ENCODE measurements at regions not wholly inside any gene's neighbourhood (a gene's known extent, or its start where the extent isn't known, plus 50 kb on each side); places are given as distances from the start of the nearest gene placed in this dataset.

DNA sequence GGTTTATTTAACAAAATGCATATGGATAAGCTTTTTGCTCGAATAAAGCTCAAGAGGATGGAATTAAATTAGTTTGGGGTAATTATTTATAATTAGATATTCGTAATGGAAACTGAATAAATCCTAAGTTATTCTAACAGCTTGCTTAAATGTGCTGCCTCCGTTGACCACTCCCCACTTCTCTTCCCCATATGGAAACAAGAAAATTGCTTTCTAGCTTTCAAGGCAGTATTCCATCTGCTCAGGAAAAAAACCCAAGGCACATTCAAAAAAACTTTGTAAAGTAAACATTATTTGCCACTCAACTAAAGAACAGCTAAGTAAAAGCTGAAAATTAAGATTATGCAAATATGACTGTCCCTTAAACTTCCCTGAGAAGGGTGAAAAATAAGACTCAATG lies 369.2 kb downstream of the HAO1 start:
- no peak overlapping the region for H3K27ac ChIP-seq (ENCODE audit: low read depth in 1 of 2, low read length in 2 of 2)
- H3K4me3 ChIP-seq (ENCODE audit: low read depth in 1 of 3, low read length in 3 of 3): no peak overlapping the region
- no peaks in the 10 kb centered on the region for H3K27me3 ChIP-seq (ENCODE audit: control insufficient read depth in 4 of 4, insufficient read depth in 4 of 4, low read length in 3 of 4)
- H3K9ac ChIP-seq (ENCODE audit: low read depth in 1 of 2, low read length in 2 of 2): no peak overlapping the region
- TF ChIP-seq HNF4A (conservative IDR thresholded peaks at IDR 0.05) (no peak), RXRA (IDR thresholded peaks at IDR 0.05) (no peak), RAD21 (IDR thresholded peaks at IDR 0.05) (no peak), JUND (IDR thresholded peaks at IDR 0.05) (no peak), HNF4G (IDR thresholded peaks at IDR 0.05) (no peak), FOXA2 (IDR thresholded peaks at IDR 0.05) (no peak)
- H3K36me3 ChIP-seq (ENCODE audit: control insufficient read depth in 4 of 4, insufficient read depth in 3 of 4, low read depth in 1 of 4, low read length in 3 of 4): no peaks in the 10 kb centered on the region
- H3K9me3 ChIP-seq (ENCODE audit: control insufficient read depth in 4 of 4, low read length in 3 of 4): no peaks in the 10 kb centered on the region
- no peak for DNase-seq (ENCODE audit: low spot score)
- H3K4me1 ChIP-seq (ENCODE audit: control insufficient read depth in 4 of 4, insufficient read depth in 4 of 4, low read length in 3 of 4): no peaks in the 10 kb centered on the region
- 87% methylated on average over 3 of the region's 3 CpGs for WGBS

- WGBS: 86% methylated on average over 5 of the region's 5 CpGs
- no peaks in the 10 kb centered on the region for H3K27me3 ChIP-seq (ENCODE audit: control insufficient read depth in 4 of 4, insufficient read depth in 4 of 4, low read length in 3 of 4)
- H3K9ac ChIP-seq (ENCODE audit: low read depth in 1 of 2, low read length in 2 of 2): no peak overlapping the region
- no peaks in the 10 kb centered on the region for H3K4me1 ChIP-seq (ENCODE audit: control insufficient read depth in 4 of 4, insufficient read depth in 4 of 4, low read length in 3 of 4)
- H3K9me3 ChIP-seq (ENCODE audit: control insufficient read depth in 4 of 4, low read length in 3 of 4): no peaks in the 10 kb centered on the region
- no peak overlapping the region for H3K27ac ChIP-seq (ENCODE audit: low read depth in 1 of 2, low read length in 2 of 2)
- TF ChIP-seq HNF4G (IDR thresholded peaks at IDR 0.05): no peak
- TF ChIP-seq ZBTB33 (IDR thresholded peaks at IDR 0.05): no peak
- no peak for TF ChIP-seq CTCF (IDR thresholded peaks at IDR 0.05; ENCODE audit: low read depth, low read length, missing input control)
- no peak for TF ChIP-seq HNF4A (conservative IDR thresholded peaks at IDR 0.05)
- TF ChIP-seq FOXA2 (IDR thresholded peaks at IDR 0.05): no peak
- TF ChIP-seq, protein P1, sequence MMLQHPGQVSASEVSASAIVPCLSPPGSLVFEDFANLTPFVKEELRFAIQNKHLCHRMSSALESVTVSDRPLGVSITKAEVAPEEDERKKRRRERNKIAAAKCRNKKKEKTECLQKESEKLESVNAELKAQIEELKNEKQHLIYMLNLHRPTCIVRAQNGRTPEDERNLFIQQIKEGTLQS (IDR thresholded peaks at IDR 0.05): no peak
- TF ChIP-seq, protein P2, sequence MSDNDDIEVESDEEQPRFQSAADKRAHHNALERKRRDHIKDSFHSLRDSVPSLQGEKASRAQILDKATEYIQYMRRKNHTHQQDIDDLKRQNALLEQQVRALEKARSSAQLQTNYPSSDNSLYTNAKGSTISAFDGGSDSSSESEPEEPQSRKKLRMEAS (IDR thresholded peaks at IDR 0.05): no peak
- no peak for DNase-seq (ENCODE audit: low spot score)
- no peaks in the 10 kb centered on the region for H3K36me3 ChIP-seq (ENCODE audit: control insufficient read depth in 4 of 4, insufficient read depth in 3 of 4, low read depth in 1 of 4, low read length in 3 of 4)
- no peak overlapping the region for H3K4me3 ChIP-seq (ENCODE audit: low read depth in 1 of 3, low read length in 3 of 3)
These were observed 368.7 kb downstream of the HAO1 start for GRCh38 chr20:7571521-7572055.

- H3K4me3 ChIP-seq (ENCODE audit: low read depth in 1 of 3, low read length in 3 of 3): no peak overlapping the region
- H3K4me1 ChIP-seq (ENCODE audit: control insufficient read depth in 4 of 4, insufficient read depth in 4 of 4, low read length in 3 of 4): peaks cover 0 to 9% (median 8%) of the 10 kb centered on the region in 4 donors
- H3K27ac ChIP-seq (ENCODE audit: low read depth in 1 of 2, low read length in 2 of 2): no peak overlapping the region
- no peaks in the 10 kb centered on the region for H3K9me3 ChIP-seq (ENCODE audit: control insufficient read depth in 4 of 4, low read length in 3 of 4)
- TF ChIP-seq RXRA (IDR thresholded peaks at IDR 0.05): no peak
- no peak for TF ChIP-seq NR2F2 (IDR thresholded peaks at IDR 0.05)
- no peak for TF ChIP-seq JUND (IDR thresholded peaks at IDR 0.05)
- no peak for TF ChIP-seq YY1 (IDR thresholded peaks at IDR 0.05)
- no peak for TF ChIP-seq TAF1 (conservative IDR thresholded peaks at IDR 0.05)
- TF ChIP-seq RAD21 (IDR thresholded peaks at IDR 0.05): no peak
- TF ChIP-seq, protein P2 (IDR thresholded peaks at IDR 0.05): no peak
- no peak for TF ChIP-seq GABPA (IDR thresholded peaks at IDR 0.05 in 1 of 2, conservative IDR thresholded peaks at IDR 0.05 in 1 of 2)
- no peak for TF ChIP-seq HNF4A (conservative IDR thresholded peaks at IDR 0.05)
- no peak for TF ChIP-seq FOXA2 (IDR thresholded peaks at IDR 0.05)
- H3K36me3 ChIP-seq (ENCODE audit: control insufficient read depth in 4 of 4, insufficient read depth in 3 of 4, low read depth in 1 of 4, low read length in 3 of 4): no peaks in the 10 kb centered on the region
- WGBS: 88% methylated on average over 3 of the region's 3 CpGs
- H3K9ac ChIP-seq (ENCODE audit: low read depth in 1 of 2, low read length in 2 of 2): no peak overlapping the region
- no peaks in the 10 kb centered on the region for H3K27me3 ChIP-seq (ENCODE audit: control insufficient read depth in 4 of 4, insufficient read depth in 4 of 4, low read length in 3 of 4)
- DNase-seq (ENCODE audit: low spot score): no peak
These were observed 360.4 kb downstream of the HAO1 start for GRCh38 chr20:7579888-7580287.

Measured in liver (tissue), 8 donors.